Activated CD4-positive, alpha-beta T cell treated with anti-CD3 and anti-CD28 coated beads, Interleukin-2, amount 50 U/mL, for 1 hour (primary cell): ENCODE measurements at regions not wholly inside any gene's neighbourhood (a gene's known extent, or its start where the extent isn't known, plus 50 kb on each side); places are given as distances from the start of the nearest gene placed in this dataset.

Source experiments
- DNase-seq: peaks from one replicate; pipeline ENCODE4 v3.0.0-alpha.2; 2020

DNA sequence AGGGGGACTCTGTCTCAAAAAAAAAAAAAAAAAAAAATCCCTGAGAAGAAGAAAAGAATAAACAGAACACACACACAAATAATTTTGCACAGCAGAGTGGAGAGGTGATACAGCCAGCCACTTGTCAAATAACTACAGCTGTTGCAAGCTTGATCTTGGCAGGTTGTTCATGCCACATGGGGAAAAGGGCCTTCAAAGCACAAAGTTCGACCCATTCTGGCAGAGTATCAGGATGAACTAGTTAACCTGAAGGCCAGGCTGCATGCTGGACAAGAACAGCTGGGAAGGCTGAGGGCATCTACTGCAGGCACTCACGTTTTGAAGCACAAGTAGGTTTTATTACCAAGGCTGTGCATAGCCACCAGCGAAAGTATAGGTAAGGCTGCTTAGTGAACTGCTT, 104.1 kb downstream of the KCTD15 start:
- no peak for DNase-seq

DNA sequence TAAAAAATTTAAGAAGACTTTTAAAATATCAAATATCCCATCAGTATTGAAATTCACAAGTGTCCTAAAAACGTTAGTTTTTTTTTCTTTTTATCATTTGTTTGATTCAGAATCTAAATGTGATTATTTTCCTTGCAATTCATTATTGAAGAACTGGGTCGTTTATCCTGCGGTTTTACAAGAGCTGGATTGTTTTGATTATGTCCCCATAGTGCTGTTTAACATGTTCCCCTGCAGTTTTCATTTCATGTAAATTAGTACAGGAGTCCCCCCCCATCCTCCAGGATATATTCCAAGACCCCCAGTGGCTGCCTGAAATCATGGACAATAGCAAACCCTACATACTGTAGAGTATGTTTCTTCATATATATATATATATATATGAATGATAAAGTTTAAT, 105.7 kb downstream of the KCTD15 start:
- DNase-seq = no peak

DNA sequence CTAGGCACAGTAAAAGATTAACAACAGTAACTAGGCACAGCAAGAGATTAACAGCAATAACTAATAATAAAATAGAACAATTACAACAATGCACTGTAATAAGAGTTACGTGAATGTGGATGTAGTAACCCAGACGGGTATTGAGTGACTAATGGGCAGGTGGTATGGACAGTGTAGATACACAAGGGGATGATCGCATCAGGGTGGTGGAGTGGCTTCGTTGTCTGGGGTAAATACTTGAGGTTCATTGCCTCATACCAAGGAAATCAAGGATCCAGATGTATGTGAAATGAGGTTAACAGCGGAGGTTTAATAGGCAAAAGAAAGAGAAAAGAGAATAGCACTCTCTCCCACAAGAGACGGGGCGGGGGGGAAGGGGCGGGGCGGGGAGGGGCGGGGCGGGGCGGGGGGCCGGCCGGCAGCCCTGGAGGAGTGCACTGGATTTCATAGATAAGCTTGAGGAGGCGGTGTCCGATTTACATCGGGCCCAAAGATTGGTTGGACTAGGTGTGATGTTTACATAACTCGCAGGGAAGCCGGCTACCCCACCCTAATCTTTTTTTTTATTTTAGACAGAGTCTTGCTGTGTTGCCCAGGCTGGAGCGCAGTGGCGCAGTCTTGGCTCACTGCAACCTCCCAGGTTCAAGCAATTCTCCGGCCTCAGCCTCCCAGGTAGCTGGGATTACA, 106.3 kb downstream of the KCTD15 start:
- DNase-seq = no peak

DNA sequence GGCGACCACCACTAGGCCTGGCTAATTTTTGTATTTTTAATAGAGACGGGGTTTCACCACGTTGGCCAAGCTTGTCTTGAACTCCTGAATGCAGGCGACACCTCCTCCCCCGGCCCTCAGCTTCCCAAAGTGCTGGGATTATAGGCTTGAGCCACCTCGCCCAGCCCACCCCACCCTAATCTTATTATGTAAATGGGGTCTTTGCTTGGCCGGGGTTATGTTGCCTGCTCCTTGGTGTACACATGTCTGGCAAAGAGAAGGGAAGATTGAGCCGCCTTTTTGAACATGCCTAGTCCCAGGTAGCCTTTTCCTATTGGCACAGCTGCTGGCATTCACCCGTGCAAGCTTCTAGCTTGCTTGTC, 106.8 kb downstream of the KCTD15 start:
- no peak for DNase-seq

DNA sequence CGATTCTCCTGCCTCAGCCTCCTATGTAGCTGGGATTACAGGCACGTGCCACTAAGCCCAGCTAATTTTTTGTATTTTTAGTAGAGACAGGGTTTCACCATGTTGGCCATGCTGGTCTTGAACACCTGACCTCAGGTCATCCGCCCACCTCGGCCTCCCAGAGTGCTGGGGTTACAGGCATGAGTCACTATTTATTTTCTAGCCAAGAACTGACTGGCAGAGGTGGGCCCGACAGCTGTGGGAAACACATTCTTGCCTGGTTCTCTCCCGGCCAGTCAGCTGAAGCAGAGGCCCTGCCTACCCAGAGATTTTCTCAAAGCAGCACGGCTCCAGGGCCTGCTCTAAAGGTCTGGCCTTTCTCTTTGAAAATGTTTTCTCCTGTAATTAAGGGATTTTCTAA, 108.0 kb downstream of the KCTD15 start:
- DNase-seq = no peak

DNA sequence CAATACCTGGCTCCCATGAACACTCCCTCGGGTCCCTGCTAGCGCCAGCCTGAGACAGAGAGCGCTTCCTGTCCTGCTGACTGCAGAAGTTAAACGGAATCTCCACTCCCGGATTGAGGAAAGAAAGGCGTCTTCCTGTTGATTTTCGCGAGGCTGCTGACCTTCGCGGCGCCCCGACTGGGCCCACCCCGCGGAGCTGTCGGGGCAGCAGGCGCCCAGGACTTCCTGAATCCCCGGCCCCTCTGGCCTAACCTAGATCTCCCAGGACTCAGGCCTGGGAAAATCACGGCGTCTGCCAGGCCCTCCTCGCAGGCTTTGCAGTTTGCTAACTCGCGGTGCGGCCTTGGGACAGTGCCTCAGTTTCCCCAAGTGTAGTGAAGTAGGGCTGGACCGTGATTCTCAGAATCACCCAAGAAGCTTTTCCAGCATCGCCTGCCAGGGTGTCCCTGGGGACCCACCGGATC, 108.8 kb downstream of the KCTD15 start:
- no peak for DNase-seq

DNA sequence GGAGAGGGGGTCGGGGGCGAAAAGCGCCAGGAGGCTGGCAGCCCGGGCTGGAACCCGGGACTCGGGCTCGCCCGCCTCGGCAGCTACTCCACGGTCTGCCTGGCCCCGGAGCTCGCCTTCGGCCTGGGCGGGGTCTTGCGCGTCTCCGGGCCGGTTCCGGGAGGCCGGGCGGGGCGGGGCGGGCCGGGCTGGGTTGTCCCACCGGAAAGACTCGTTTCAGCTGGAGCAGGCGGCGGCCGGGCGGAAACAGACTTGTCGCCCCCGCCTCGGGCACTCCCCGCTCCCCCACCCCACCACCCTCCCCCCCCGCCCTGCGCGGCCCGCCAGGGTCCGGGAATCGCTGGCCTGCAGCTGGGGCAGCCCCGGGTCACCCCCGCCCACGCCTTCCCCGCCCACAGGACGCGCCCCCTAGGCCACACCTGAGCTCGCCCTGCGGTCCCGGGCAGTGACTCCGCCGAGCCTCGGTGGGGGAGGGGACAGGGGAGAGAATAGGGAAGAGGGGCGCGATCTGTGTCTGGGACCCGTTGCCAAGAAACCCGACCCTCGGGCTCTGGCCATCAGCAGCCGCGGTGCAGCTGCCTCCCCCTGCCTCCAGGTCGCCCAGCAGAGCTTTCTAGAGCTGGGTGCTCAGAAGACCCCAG, 109.4 kb downstream of the KCTD15 start:
- DNase-seq = no peak

DNA sequence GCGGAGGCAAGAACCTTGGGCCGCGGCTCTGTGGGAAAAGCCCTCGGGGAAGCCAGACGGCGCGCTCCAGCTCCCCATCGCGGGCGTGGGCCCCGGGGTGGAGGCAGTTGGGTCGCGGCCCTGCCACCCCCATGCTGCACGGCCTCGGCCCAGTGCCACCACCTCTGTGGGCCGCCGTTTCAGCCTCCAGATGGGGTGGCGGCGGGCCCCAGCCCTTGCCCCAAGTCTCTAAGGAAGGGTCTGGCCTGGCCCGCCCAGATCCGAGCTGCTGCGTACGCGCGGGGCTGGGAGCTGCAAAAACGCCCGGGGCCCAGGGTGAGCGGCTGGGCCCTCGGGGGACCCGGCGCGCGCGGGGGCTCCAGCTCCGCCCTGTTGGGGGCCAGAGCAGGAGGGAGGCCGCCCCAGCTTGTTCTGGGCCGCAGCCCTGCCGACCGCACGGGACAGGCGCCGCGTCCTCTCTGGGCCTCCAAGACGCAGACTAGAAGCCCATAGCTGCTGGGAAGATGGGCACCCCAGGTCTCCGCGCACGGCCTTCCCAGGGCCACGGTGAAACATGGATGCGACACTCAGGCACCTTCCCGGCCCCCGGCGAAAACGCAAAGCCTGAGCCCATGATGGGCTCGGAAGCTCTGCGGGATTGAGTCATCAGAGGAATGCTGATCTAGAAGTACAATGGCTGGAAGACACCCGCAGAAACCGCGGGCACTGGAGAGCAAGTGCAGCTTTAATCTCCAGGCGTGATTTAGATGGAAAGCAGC, 110.1 kb downstream of the KCTD15 start:
- DNase-seq = no peak

DNA sequence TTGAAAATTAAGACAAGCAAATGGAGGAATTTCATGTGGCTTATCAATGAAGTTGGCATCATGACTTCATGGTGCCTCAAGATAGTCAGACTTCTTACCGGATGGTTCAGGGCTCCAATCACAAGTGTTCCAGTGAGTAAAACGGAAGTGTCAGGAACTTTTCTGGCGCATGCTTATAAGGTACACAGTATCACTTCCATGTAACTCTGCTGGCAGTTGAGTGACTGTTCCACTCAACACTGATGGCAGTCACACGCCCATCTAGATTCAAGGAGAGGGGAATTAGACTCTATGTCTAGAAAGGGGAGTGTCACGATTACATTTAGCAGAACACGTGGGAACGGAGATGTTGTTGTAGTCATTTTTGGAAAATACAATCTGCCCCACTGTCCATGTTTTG, 114.3 kb downstream of the KCTD15 start:
- DNase-seq = no peak

DNA sequence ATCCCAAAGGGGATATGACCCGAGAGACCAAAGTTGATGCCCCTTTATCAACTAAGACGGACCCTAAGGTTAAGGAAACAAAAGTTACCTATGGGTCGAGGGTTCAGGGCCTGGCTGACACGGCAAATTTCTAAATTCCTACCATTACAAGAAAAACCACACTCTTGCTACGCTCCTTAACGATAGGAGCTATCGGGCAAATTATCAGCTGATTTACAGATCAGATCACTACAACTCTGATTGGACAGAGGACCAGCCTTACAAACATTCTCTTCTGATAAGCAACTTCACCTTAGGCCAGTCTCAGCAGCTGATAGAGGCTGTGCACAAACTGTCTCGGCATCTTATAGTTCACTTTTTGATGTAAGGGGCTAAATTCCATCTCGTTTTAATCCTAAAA, 117.9 kb downstream of the KCTD15 start:
- no peak for DNase-seq

DNA sequence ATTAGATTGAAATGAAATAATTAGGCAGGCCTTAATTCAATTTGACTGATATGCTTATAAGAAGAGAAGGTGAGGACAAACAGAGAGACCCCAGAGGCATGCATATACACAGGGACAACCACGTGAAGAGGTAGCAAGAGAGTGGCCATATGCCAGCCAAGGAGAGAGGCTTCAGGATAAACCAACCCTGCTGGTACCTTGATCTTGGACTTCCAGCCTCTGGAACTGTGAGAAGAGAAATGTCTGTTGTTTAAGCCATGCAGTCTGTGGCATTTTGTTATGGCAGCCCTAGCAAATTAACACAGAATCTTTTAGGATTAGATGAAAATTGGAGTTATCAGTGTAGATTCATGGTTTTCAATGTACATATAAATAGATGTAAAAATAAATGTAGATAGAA, 120.1 kb downstream of the KCTD15 start:
- DNase-seq = no peak

DNA sequence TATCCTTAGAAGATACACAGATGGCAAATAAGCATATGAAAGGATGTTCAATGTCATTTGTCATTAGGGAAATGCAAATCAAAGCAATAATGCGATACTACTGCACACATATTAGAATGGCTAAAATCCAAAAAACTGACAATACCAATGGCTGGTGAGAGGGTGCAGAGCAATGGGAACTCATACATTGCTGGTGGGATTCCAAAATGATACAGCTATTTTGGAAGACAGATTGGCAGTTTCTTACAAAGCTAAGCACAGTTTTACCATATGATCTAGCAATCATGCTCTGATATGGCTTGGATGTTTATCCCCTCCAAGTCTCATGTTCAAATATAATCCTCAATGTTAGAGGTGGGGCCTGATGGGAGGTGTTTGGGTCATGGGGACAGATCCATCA, 122.6 kb downstream of the KCTD15 start:
- no peak for DNase-seq

DNA sequence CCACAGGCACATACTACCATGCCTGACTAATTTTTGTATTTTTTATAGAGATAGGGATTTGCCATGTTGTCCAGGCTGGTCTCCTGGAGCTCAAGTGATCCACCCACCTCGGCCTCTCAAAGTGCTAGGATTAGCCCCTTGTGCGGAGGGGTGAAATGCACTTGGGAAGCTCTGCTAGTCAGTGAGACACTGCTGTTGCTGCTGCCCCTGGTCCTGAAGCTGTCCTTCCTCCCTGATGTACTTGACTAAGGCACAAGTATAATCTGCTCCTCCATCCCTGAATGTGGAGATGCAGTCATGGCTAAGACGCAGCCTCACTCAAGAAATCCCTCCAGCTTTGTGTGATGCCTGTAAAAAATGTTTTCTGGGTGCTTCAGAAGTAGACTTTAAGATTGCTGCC, 124.5 kb downstream of the KCTD15 start:
- no peak for DNase-seq

DNA sequence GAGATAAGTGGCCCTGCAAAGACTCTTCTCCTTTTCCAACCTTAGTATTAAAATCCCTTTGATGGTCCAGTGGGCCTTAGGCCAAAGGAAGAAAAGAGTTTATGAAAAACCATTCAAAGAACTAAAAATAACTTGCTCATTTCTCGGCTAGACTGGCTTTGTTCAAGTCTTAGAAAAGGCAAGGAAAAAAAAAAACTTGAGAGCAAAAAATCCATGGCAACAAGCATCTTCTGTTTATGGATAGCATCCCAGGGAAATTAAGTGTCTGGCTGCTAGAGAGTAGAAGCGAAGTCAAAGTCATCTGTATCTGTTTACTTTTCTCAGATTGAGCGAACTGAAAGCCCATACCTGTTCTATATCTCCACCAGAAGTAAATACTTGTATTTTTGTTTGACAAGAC, 129.6 kb downstream of the KCTD15 start:
- DNase-seq = no peak

DNA sequence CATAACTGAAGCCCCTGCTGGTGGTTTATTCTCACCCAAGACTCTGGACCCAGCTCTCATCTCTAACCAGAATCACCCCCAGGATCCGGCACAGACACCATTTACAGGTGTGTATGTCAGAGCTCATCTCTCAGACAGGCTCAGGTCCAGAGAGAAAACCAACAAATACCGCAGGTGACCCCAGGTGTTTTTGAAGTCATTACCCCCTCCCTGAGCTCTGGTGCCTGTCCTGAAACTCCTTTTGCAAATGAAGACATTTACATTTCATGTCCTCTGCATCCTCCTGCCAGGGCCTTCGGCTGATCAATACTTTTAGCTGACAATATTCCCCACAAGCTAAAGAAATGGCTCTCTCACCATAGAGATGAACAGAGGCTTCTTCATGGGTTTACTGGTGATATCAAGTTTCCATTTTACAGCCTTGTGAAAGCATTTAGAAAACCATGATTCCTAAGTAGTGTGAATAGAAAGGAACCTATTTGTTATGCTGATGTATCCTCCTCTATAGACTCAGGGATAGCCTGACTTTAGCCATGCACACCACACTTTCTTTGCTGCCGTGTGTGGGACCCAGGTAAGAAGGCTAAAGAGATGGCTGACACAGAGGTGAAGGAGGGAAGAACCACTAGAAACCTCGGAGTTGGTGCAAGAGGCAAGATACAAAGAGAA, 131.3 kb downstream of the KCTD15 start:
- no peak for DNase-seq

DNA sequence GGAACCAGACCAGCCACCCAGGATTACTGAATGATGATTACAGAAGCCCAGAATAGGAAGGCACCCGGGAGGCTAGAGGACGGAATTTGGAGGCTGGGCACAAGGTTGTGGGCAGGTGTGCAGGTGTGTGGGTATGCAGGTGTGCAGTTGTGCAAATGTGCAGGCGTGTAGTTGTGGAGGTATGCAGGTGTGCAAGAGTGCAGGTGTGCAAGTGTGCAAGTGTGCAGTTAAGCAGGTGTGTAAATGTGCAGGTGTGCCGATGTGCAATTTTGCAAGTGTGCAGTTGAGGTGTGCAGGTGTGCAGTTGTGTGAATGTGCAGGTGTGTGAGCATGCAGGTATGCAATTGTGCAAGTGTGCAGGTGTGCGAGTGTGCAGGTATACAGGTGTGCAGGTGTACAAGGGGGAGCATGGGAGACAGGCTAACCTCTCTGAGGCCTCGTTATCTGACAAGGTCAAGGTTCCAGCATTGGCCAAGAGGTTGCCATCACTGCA, 131.8 kb downstream of the KCTD15 start:
- DNase-seq = no peak

DNA sequence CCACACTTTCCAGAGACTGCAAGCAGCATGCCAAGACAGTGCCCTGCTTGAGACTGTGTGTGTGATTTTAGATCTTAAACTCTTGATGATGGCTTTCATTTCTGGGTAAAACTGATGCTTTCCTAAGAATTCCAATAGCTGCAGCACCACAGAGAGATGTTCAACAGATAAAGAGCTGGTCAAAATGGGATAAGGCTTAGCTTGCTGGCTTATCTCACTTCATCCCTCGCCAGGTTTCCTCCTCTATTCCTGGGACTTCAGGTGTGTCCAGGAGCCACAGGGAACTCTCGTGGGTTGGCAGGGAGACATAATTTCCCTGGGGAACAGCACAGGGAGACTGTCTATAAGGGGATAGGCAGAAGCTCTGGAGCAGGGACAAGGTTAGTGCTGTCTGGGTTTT, 137.3 kb downstream of the KCTD15 start:
- no peak for DNase-seq

DNA sequence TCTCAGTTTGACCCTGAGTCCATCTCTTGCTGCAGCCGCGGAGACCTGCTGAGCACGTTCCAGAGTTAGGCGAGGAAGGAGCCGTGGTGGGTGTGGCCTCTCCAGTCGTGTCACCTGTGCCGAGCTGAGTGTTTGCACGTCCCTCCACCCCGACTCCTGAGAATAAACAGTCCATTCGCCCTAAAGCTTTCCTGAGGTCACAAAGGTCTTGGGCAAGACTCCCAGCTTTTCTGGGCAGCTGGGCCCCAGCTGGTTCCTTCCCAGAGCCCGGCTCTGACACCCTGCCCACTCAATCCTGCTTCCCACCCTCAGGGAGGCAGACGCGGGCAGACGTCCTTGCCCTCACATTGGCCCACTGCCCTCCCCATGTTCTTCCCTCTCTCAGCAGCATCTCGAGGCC, 142.2 kb downstream of the KCTD15 start:
- DNase-seq = no peak

DNA sequence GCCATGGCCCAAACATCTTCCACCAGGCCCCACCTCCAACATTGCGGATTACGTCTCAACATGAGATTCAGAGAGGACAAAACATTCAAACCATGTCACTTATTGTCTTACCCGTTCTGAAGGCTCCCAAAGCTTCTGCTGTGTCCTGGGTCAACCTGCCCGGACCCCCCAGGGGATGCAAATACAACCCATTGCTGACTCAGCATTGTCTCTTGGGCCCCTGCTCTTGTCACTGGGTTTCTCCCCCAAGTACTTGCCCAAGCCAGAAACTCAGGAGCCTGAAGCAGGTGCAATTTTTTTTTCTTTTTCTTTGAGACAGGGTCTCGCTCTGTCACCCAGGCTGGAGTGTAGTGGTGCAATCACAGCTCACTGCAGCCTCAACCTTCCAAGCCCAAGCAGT, 144.5 kb downstream of the KCTD15 start:
- no peak for DNase-seq

DNA sequence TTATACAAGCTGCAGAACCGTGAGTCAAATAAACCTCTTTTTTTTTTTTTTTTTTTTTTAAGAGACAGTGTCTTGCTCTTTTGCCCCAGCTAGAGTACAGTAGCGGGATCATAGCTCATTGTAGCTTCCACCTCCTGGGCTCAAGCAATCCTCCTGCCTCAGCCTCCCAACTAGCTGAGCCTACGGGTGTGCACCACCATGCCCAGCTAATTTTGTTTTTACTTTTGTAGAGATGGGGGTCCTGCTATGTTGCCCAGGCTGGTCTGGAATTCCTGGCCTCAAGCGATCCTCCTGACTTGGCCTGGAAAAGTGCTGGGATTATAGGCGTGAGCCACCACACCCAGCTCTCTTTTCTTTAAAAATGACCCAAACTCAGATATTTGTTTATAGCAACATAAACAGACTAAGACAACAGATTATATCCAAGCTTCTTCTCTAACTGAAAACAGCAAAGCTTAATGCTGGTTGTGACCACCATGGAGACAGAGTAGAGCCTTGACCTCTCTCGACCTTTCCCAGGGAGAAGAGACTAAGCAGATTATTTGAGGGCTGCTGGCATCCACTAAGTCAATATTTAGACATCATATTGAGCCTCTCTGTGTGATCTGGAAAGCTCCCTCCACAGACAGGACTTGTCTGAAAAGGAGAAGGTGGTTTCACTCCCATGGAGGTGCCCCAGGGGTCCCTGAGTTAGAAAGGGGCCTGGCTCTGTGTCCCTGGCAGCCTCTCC, 150.0 kb downstream of the KCTD15 start:
- no peak for DNase-seq

DNA sequence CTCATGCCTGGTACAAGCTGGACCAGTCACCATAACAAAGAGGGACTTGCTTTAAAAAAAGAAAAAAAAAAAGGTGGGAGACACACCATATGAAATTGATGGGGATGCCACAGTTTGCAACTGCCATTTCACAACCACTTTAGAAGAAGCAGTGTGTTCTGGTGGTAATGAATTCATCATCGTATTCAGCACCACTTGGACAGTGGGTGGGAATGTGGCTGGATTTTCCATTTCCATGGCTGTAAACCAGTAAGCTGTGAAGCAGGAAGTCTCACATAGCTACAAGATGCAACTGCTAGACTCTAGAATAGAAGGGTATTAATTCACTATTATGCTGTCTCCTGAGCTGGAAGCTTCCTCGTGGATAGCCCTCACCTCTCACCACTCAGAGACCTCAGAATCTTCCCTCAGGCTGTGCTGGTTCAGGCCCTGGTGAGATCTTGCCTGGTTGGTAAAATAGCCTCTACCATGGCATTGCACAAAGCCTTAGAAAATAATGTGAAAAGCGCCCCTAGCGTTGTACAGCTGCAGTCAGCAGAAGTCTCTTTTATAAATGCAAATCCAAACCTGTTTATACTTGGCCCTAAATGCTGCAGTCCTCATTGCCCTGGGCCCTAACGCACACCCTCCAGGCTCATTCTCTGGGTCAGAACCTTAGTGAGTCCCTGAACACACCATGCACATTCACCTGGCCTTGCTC, 150.7 kb downstream of the KCTD15 start:
- no peak for DNase-seq

DNA sequence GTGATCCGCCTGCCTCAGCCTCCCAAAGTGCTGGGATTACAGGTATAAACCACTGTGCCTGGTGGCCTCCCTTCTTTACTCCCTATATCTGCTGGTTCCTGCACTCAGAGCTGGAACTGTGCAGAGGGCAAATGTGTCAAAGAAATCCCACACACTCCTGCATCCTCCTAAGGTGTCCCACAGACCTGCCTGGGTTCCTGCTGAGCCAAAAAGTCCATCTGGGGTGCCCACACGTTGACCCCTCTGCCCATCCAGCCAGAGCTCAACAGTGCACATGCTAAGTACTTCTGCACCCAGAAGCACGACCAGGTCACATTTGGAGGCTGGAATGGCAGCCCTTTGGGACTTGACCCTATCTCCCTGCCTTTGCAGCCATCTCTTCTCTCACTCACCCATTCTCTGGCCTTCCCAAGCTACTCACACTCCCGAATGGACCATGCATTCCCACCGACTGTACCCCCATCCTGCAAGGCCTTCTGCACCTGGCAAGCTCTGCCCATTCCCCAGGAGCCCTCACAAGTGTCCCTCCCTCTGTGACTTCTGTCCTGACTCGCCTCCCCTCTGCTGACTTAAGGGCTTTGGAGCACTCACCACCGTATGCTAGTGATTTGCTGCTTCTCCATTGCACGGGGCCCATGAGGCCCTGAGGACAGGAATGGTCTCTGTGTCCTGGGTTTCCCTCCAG, 152.1 kb downstream of the KCTD15 start:
- DNase-seq = no peak
